Mucosa of descending colon (tissue), 3 donors: ENCODE measurements at regions not wholly inside any gene's neighbourhood (a gene's known extent, or its start where the extent isn't known, plus 50 kb on each side); places are given as distances from the start of the nearest gene placed in this dataset.
A peak's percentile ranks its signal among the peaks of the same experiment; 100 is the strongest.
"Not testable (repeated sequence)": the region's sequence is repeated elsewhere in the genome, so short reads cannot be mapped to it uniquely, and the experiment has no call there.

ENCODE experiments used
- ATAC-seq: fragments of 200-7000 bp; cut with Tn5 transposase; one replicate; pipeline ENCODE4 v1.9.1; 2020; ENCODE audit warnings: mild to moderate bottlenecking, moderate library complexity
- DNase-seq, 3 donors: peaks; one replicate each; pipeline ENCODE4 v3.0.0-alpha.2; 2020
- H3K36me3 ChIP-seq: fragments of 200-600 bp; one replicate; pipeline ENCODE4 v1.8.0; 2021; ENCODE audit warnings: low read depth, mild to moderate bottlenecking
- H3K4me1 ChIP-seq: fragments of 200-600 bp; one replicate; pipeline ENCODE4 v1.8.0; 2021; ENCODE audit warnings: low read depth, mild to moderate bottlenecking
- H3K4me3 ChIP-seq: fragments of 200-600 bp; one replicate; pipeline ENCODE4 v1.8.0; 2021; ENCODE audit warnings: mild to moderate bottlenecking
- H3K9me3 ChIP-seq: fragments of 200-600 bp; one replicate; pipeline ENCODE4 v1.8.0; 2021; ENCODE audit warnings: mild to moderate bottlenecking
- intact Hi-C, 2 donors: fragments of 100-400 bp; cut with DNase I in 1 of 2; cut with micrococcal nuclease in 1 of 2; formaldehyde crosslinking; loops; one replicate each; pipeline versions ENCODE4 v1.11.0 to v1.11.1; 2022; cut with DNase I, micrococcal nuclease
- TF ChIP-seq, protein P1 (sequence below): fragments of 200-600 bp; IDR thresholded peaks from one replicate; pipeline ENCODE4 v1.8.0; 2022; ENCODE audit warnings: antibody characterized with exemption, mild to moderate bottlenecking
- donor health status: DM: no; HTN: no; CAD: no; lungs with moderate emphysema.
- donor health status: DM: no; HTN: no; CAD: no.
- donor health status: DM: no; HTN: yes; CAD: no.

DNA sequence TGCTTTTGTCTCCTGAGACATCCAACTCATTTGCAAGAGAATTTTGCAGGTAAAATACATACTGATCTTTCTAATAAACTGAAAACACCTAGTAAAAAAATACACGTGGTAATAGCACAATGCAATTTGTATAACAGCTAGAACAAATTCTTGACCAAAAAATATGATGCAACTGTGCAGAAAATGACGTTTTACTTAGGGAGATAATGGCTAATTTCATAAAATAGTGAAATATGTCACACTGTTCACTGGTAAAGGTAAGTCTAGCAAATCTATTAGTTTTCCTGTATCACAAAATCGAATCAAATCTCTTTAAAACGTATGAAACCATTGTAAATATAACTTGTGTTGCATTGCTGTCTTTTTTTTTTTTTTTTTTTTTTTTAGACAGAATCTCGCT, 130.0 kb downstream of the VPREB1 start:
- intact Hi-C loops: no loop called here
- no peak for DNase-seq
- Histone ChIP-seq H3K4me1 (no peaks in the 10 kb centered on the region), H3K9me3 (no peaks in the 10 kb centered on the region), H3K36me3 (no peaks in the 10 kb centered on the region), H3K4me3 (no peak overlapping the region)
- ATAC-seq: no peak
- TF ChIP-seq, protein P1, sequence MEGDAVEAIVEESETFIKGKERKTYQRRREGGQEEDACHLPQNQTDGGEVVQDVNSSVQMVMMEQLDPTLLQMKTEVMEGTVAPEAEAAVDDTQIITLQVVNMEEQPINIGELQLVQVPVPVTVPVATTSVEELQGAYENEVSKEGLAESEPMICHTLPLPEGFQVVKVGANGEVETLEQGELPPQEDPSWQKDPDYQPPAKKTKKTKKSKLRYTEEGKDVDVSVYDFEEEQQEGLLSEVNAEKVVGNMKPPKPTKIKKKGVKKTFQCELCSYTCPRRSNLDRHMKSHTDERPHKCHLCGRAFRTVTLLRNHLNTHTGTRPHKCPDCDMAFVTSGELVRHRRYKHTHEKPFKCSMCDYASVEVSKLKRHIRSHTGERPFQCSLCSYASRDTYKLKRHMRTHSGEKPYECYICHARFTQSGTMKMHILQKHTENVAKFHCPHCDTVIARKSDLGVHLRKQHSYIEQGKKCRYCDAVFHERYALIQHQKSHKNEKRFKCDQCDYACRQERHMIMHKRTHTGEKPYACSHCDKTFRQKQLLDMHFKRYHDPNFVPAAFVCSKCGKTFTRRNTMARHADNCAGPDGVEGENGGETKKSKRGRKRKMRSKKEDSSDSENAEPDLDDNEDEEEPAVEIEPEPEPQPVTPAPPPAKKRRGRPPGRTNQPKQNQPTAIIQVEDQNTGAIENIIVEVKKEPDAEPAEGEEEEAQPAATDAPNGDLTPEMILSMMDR: no peak

DNA sequence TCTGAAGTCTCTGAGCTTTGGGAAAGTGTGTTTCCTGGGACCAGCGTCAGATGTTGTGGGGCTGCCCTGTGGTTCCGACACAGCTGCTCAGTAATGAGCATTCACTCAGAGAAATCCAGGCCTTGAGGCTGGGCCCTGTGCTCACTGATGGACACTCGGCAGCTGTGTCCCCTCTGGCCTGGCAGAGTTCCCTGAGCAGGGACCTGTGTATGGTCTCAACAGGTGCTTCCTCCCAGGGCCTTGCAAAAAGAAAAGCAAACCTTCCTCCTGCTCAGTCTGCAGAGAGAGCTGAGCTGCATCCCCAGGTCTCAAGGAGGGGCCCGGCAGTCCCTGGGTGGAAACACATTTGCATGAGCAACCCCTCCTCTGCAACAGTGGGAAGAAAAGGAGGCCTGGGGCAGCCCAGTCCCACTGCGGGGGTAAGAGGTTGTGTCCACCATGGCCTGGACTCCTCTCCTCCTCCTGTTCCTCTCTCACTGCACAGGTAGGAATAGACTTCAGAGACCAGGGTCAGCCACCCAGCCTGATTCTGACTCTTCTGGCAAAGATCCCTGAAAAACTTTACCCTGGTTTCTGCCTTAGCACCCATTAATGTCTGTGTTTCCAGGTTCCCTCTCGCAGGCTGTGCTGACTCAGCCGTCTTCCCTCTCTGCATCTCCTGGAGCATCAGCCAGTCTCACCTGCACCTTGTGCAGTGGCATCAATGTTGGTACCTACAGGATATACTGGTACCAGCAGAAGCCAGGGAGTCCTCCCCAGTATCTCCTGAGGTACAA, 131.2 kb downstream of the VPREB1 start:
- no peaks in the 10 kb centered on the region for H3K9me3 ChIP-seq
- TF ChIP-seq, protein P1: no peak
- intact Hi-C loops: no loop called here
- no peak for DNase-seq
- no peaks in the 10 kb centered on the region for H3K4me1 ChIP-seq
- no peaks in the 10 kb centered on the region for H3K36me3 ChIP-seq
- H3K4me3 ChIP-seq: no peak overlapping the region
- ATAC-seq: peak; percentile 13

DNA sequence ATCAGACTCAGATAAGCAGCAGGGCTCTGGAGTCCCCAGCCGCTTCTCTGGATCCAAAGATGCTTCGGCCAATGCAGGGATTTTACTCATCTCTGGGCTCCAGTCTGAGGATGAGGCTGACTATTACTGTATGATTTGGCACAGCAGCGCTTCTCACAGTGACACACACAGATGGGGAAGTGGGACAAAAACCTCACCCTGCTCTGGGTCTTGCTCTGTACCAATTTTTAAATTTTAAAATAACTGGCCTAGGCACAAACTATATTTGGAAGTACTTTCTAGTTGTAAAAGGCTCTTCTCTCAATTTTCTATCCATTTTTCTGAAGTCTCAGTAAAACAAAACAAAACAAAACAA, 131.7 kb downstream of the VPREB1 start:
- H3K36me3 ChIP-seq: no peaks in the 10 kb centered on the region
- TF ChIP-seq, protein P1: no peak
- no peaks in the 10 kb centered on the region for H3K9me3 ChIP-seq
- no peaks in the 10 kb centered on the region for H3K4me1 ChIP-seq
- DNase-seq: no peak
- no peak overlapping the region for H3K4me3 ChIP-seq
- intact Hi-C loops: no loop called here
- ATAC-seq: no peak

DNA sequence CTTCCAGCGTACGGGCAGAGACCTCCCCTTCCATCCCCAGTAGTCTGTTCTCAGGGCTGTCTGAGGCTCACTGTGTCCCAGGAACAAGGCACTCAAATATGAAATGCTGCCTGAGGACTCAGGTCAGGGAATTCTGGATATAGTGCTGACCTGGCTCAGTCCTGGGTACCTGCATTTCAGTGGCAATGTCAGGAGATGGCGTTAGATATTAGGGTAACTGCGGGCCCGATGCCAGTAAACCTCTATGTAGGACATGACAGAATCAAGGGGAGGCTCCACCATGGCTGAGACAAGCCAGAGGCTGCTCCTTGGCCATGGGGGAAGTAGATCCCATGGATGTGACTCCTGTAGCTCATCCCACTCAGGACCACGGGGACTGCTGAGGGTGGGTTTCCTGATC, 131.7 kb downstream of the ZNF280B start:
- DNase-seq, H3K36me3 ChIP-seq, ATAC-seq, H3K4me3 ChIP-seq, H3K4me1 ChIP-seq, intact Hi-C loops, H3K9me3 ChIP-seq: not testable (repeated sequence)

DNA sequence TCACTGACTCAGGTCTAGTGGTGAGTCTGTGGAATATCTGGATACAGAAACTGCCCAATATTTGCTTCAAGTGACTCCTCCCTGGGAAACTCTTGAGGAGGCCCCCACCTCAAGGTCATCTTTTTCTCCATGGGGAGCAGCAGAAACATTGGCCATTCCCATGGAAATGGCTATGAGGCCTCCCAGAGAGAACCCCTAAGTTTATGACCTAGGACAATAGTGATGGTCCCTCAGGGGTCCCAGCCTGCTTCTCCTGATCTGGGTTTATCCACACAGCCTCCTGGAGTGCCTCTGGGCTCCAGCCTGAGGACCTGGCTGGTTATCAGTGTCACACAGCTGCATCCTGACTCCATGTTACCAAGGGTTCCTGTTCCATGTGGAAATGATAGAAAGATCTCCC, 131.2 kb downstream of the ZNF280B start:
- Histone ChIP-seq H3K4me3 (no peak overlapping the region), H3K36me3 (no peaks in the 10 kb centered on the region), H3K9me3 (no peaks in the 10 kb centered on the region), H3K4me1 (no peaks in the 10 kb centered on the region)
- intact Hi-C loops: no loop called here
- DNase-seq (no peak), ATAC-seq (no peak)
- TF ChIP-seq, protein P1: no peak

DNA sequence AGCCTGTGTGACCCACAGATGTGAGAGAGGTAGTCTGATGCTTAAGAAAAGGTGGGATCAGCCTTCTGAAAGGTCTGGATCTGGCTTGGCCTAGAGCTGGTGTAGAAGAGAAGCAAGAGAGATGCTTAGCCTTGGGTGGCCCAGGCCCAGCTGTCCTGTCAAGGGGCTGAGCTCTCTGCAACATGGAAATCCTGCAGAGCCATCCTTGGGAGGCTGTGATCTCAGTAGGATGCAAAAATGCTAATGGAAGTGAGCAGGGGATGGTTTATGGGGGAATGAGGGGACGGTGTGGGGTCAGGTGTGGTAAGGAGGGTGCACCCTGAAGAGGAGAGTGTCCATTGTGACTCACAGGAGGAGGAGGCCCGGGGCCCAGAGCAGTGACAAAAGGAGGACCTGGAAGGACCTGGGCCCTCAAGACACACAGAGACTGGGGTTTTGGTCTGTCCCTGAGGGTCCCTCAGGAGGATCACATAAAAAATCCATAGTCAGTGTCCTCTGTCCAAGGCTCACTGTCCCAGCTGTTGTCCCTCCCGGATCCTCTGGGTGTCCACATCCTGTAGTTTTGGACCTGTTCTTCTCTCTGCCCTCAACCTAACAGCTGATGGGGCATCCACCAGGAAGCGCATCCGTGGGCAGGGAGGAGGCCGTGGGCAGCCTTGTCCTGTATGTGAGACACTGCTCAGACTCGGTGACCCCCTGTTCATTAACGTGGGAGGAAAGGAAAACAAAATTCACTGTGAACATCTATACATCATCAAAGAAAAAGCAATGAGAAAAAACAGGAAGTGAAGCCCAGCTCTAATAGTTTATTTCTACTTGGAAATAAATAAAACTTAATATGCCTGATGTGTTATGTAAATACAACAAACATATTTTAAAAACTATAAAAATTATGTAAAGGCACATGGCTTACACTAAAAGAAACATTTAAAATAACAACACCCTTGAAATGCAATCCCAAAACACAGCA, 129.8 kb downstream of the ZNF280B start:
- Histone ChIP-seq H3K9me3 (no peaks in the 10 kb centered on the region), H3K4me1 (no peaks in the 10 kb centered on the region), H3K4me3 (no peak overlapping the region), H3K36me3 (no peaks in the 10 kb centered on the region)
- ATAC-seq (no peak), DNase-seq (no peak)
- intact Hi-C loops: no loop called here
- TF ChIP-seq, protein P1: no peak
